SKM-1 treated with dmso at 0.1 percent for 144 hours (cell line): ENCODE measurements at regions not wholly inside any gene's neighbourhood (a gene's known extent, or its start where the extent isn't known, plus 50 kb on each side); places are given as distances from the start of the nearest gene placed in this dataset.
"Not testable (repeated sequence)": the region's sequence is repeated elsewhere in the genome, so short reads cannot be mapped to it uniquely, and the experiment has no call there.

Source experiments
- DNase-seq: peaks from one replicate; lab custom pipeline; 2025; ENCODE audit not compliant: unreplicated experiment; lab: John Stamatoyannopoulos, UW

GRCh38 chr2:765369-765768 is 88.2 kb upstream of the TMEM18 start:
- DNase-seq = no peak

- no peak for DNase-seq
Observed at GRCh38 chr2:763766-764525, 86.7 kb upstream of the TMEM18 start.

GRCh38 chr2:762646-763045 is 85.4 kb upstream of the TMEM18 start:
- DNase-seq = no peak

- no peak for DNase-seq
Observed at GRCh38 chr2:761384-761783, 84.2 kb upstream of the TMEM18 start.

GRCh38 chr2:760001-760400 is 82.8 kb upstream of the TMEM18 start:
- DNase-seq = no peak

GRCh38 chr2:758073-758820 is 81.0 kb upstream of the TMEM18 start:
- no peak for DNase-seq

GRCh38 chr2:753123-753522 is 75.9 kb upstream of the TMEM18 start:
- DNase-seq = no peak

GRCh38 chr2:751474-751873 is 74.3 kb upstream of the TMEM18 start:
- no peak for DNase-seq

- no peak for DNase-seq
Observed at GRCh38 chr2:750628-751027, 73.4 kb upstream of the TMEM18 start.

- no peak for DNase-seq
Observed at GRCh38 chr2:747762-748351, 70.7 kb upstream of the TMEM18 start.

- DNase-seq = no peak
Observed at GRCh38 chr2:746697-747096, 69.5 kb upstream of the TMEM18 start.

- DNase-seq = no peak
Observed at GRCh38 chr2:744088-744487, 66.9 kb upstream of the TMEM18 start.

GRCh38 chr2:742221-742620 is 65.0 kb upstream of the TMEM18 start:
- no peak for DNase-seq

- no peak for DNase-seq
Observed at GRCh38 chr2:741195-741496, 63.9 kb upstream of the TMEM18 start.

GRCh38 chr2:740322-741194 is 63.4 kb upstream of the TMEM18 start:
- DNase-seq = not testable (repeated sequence)

- DNase-seq = not testable (repeated sequence)
Observed at GRCh38 chr2:739864-740321, 62.7 kb upstream of the TMEM18 start.

GRCh38 chr2:736939-737338 is 59.7 kb upstream of the TMEM18 start:
- DNase-seq = no peak

- DNase-seq = no peak
Observed at GRCh38 chr2:735670-736218, 58.5 kb upstream of the TMEM18 start.

- no peak for DNase-seq
Observed at GRCh38 chr2:734496-734895, 57.3 kb upstream of the TMEM18 start.

GRCh38 chr2:733495-733894 is 56.3 kb upstream of the TMEM18 start:
- no peak for DNase-seq

GRCh38 chr2:733001-733400 is 55.8 kb upstream of the TMEM18 start:
- no peak for DNase-seq
